DMS53 treated with DMSO at 0.1 percent for 48 hours (cell line): ENCODE measurements at regions not wholly inside any gene's neighbourhood (a gene's known extent, or its start where the extent isn't known, plus 50 kb on each side); places are given as distances from the start of the nearest gene placed in this dataset.

Source experiments
- DNase-seq: peaks from one replicate; lab custom pipeline; 2025; ENCODE audit not compliant: unreplicated experiment; lab: John Stamatoyannopoulos, UW

GRCh38 chrX:110863883-110864282 lies 68.3 kb upstream of the CHRDL1 start:
- no peak for DNase-seq

GRCh38 chrX:110858565-110858964 lies 62.9 kb upstream of the CHRDL1 start:
- DNase-seq, result no peak

GRCh38 chrX:110853610-110854009 lies 58.0 kb upstream of the CHRDL1 start:
- peak; percentile 16 for DNase-seq

DNA sequence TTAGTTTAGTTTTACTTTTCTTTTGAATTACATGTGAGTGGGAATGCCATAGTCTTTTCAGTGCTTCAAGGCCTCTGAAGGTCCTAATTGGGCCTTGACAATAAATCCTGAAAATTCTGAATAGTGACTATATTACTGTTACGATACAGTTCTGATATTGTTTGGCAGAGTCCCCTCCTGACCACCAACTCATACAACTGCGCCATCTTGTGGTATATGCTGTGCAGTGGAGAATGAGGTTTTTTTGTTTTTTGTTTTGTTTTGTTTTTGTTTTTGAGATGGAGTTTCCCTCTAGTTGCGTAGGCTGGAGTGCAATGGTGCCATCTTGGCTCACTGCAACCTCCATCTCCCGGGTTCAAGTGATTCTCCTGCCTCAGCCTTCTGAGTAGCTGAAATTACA lies 56.6 kb upstream of the CHRDL1 start:
- no peak for DNase-seq

GRCh38 chrX:110851780-110852179 lies 56.2 kb upstream of the CHRDL1 start:
- no peak for DNase-seq

DNA sequence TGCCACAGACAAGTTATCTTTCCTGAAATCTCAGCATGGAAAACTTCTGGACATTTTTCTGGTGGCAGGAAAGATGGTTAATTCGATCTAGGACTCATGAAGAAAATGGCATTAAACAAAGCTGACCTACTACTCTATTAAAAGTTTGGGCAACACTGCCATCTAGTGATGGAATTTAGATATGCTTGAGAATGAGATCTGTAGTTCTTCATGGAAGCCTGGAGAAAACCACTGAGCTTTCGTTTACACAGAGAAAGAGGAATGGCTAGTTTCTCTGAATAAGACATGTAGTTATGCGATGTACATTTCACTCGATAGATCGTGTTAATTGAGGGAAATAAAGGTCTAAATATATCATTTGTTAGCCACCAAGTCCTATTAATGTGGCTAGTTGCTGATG lies 51.7 kb upstream of the CHRDL1 start:
- DNase-seq, result peak; percentile 54

DNA sequence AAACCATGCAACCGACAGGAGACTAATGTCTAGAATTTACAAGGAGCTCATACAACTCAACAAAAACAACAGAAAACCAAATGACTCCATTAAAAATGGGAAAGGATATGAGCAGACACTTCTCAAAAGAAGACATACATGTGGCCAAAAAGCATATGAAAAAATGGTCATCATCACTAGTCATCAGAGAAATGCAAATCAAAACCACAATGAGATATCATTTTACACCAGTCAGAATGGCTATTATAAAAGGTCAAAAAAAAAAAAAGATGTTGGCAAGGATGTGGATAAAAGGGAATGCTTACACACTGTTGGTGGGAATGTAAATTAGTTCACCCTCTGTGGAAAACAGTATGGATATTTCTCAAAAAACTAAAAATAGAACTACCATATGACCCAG lies 50.5 kb upstream of the CHRDL1 start:
- no peak for DNase-seq
